IMR-90 (cell line): ENCODE measurements at regions not wholly inside any gene's neighbourhood (a gene's known extent, or its start where the extent isn't known, plus 50 kb on each side); places are given as distances from the start of the nearest gene placed in this dataset.

Source experiments
- ATAC-seq: fragments of 200-7000 bp; cut with Tn5 transposase; 2 replicates; pipeline ENCODE4 v1.9.1; 2020; ENCODE audit warnings: low read depth, mild to moderate bottlenecking, moderate library complexity
- BruUV-seq: library from RNA; stranded (reverse); fragments of 400-500 nt; replicated peaks from 2 replicates; lab custom pipeline; 2021; lab: Mats Ljungman, UMichigan
- CTCF ChIA-PET: fragments of 300-600 bp; formaldehyde crosslinking; extraction: SDS; loops from one replicate; lab custom pipeline; 2021; ENCODE audit warnings: antibody characterized with exemption; lab: Yijun Ruan, JAX
- POLR2A ChIA-PET: fragments of 300-600 bp; sonication (Branson Sonifier 250); formaldehyde crosslinking; loops from one replicate; lab custom pipeline; 2022; ENCODE audit warnings: antibody characterized with exemption; ENCODE audit not compliant: unreplicated experiment; lab: Charles Lee
- DNase-seq: peaks from one replicate; pipeline ENCODE4 v3.0.0; 2013
- H2AFZ ChIP-seq: replicated peaks from 2 replicates; pipeline ENCODE3; 2013; ENCODE audit warnings: low read length, mild to moderate bottlenecking; ENCODE audit not compliant: poor library complexity
- H2AK5ac ChIP-seq: 2 replicates; pipeline ENCODE4 v1.6.1; 2013; ENCODE audit warnings: low read depth, low read length, inconsistent platforms
- H2AK9ac ChIP-seq: replicated peaks from 2 replicates; pipeline ENCODE3; 2013; ENCODE audit warnings: mild to moderate bottlenecking, low read depth, low read length, moderate library complexity; ENCODE audit not compliant: poor library complexity
- H2BK120ac ChIP-seq: 2 replicates; pipeline ENCODE4 v1.6.1; 2013; ENCODE audit warnings: low read depth, low read length, inconsistent platforms
- H2BK15ac ChIP-seq: 3 replicates; pipeline ENCODE4 v1.6.1; 2013; ENCODE audit warnings: low read depth, low read length, inconsistent platforms
- H2BK20ac ChIP-seq: 2 replicates; pipeline ENCODE4 v1.6.1; 2013; ENCODE audit warnings: low read depth, mild to moderate bottlenecking, inconsistent platforms, low read length, moderate library complexity
- H2BK5ac ChIP-seq: 2 replicates; pipeline ENCODE4 v1.6.1; 2013; ENCODE audit warnings: mild to moderate bottlenecking, low read depth, low read length, inconsistent platforms; ENCODE audit not compliant: poor library complexity, severe bottlenecking
- H3K14ac ChIP-seq: replicated peaks from 2 replicates; pipeline ENCODE4 v1.6.1; 2013; ENCODE audit warnings: low read depth, low read length, inconsistent platforms
- H3K18ac ChIP-seq: 2 replicates; pipeline ENCODE4 v1.6.1; 2013; ENCODE audit warnings: low read depth, low read length, control low read depth
- H3K23ac ChIP-seq: 2 replicates; pipeline ENCODE4 v1.6.1; 2013; ENCODE audit warnings: low read depth, low read length, inconsistent platforms
- H3K27ac ChIP-seq: 2 replicates; pipeline ENCODE4 v1.5.1; 2013; ENCODE audit warnings: mild to moderate bottlenecking, control low read depth, low read length; ENCODE audit not compliant: insufficient read depth
- H3K27me3 ChIP-seq: 2 replicates; pipeline ENCODE4 v1.6.1; 2013; ENCODE audit warnings: low read length; ENCODE audit not compliant: control insufficient read depth, insufficient read depth
- H3K36me3 ChIP-seq: 2 replicates; pipeline ENCODE4 v1.6.1; 2013; ENCODE audit warnings: low read length, mixed read lengths; ENCODE audit not compliant: control insufficient read depth, insufficient read depth
- H3K4ac ChIP-seq: 2 replicates; pipeline ENCODE4 v1.6.1; 2013; ENCODE audit warnings: low read depth, low read length, inconsistent platforms
- H3K4me1 ChIP-seq: 2 replicates; pipeline ENCODE4 v1.6.1; 2013; ENCODE audit warnings: low read length, mixed read lengths; ENCODE audit not compliant: control insufficient read depth, insufficient read depth
- H3K4me2 ChIP-seq: 2 replicates; pipeline ENCODE4 v1.6.1; 2013; ENCODE audit warnings: low read depth, mild to moderate bottlenecking, control low read depth, low read length, moderate library complexity
- H3K4me3 ChIP-seq: 2 replicates; pipeline ENCODE4 v1.5.1; 2013; ENCODE audit warnings: low read depth, mild to moderate bottlenecking, control low read depth, low read length, moderate library complexity; ENCODE audit not compliant: insufficient read depth
- H3K56ac ChIP-seq: 2 replicates; pipeline ENCODE4 v1.6.1; 2013; ENCODE audit warnings: low read length, inconsistent platforms; ENCODE audit not compliant: insufficient read depth; ENCODE audit errors: extremely low read depth
- H3K79me1 ChIP-seq, 2 experiments: 2 replicates each; pipeline ENCODE4 v1.6.1; 2013; ENCODE audit warnings: low read length in 2 of 2, inconsistent platforms in 1 of 2, low read depth in 1 of 2
- H3K9ac ChIP-seq: 2 replicates; pipeline ENCODE4 v1.6.1; 2013; ENCODE audit warnings: low read depth, low read length, control low read depth
- H3K9me1 ChIP-seq: 2 replicates; pipeline ENCODE4 v1.6.1; 2013; ENCODE audit warnings: low read length, inconsistent platforms; ENCODE audit not compliant: insufficient read depth
- H3K9me3 ChIP-seq: 2 replicates; pipeline ENCODE4 v1.6.1; 2013; ENCODE audit warnings: low read length; ENCODE audit not compliant: control insufficient read depth, insufficient read depth
- H4K20me1 ChIP-seq: 2 replicates; pipeline ENCODE4 v1.6.1; 2013; ENCODE audit warnings: low read length, inconsistent platforms; ENCODE audit not compliant: insufficient read depth
- H4K5ac ChIP-seq: 2 replicates; pipeline ENCODE4 v1.6.1; 2013; ENCODE audit warnings: mild to moderate bottlenecking, low read depth, low read length, control low read depth
- H4K8ac ChIP-seq, 2 experiments: 2 replicates each; pipeline ENCODE4 v1.6.1; 2013; ENCODE audit warnings: low read depth in 2 of 2, low read length in 2 of 2, control low read depth in 1 of 2, inconsistent platforms in 1 of 2
- H4K91ac ChIP-seq: 2 replicates; pipeline ENCODE4 v1.6.1; 2013; ENCODE audit warnings: low read depth, low read length, inconsistent platforms; ENCODE audit not compliant: insufficient read depth
- BHLHE40 ChIP-seq: fragments of 150-350 bp; IDR thresholded peaks from 2 replicates; pipeline ENCODE4 v1.6.1; 2016; ENCODE audit warnings: mild to moderate bottlenecking, low read depth, low read length
- CEBPB ChIP-seq: IDR thresholded peaks from 2 replicates; pipeline ENCODE4 v1.6.1; 2012; ENCODE audit warnings: low read depth, low read length, improper control_type of control experiment
- CHD1 ChIP-seq: IDR thresholded peaks from 2 replicates; pipeline ENCODE4 v1.6.1; 2012; ENCODE audit warnings: low read depth, low read length, improper control_type of control experiment
- MAZ ChIP-seq: IDR thresholded peaks from 2 replicates; pipeline ENCODE4 v1.6.1; 2012; ENCODE audit warnings: low read depth, mild to moderate bottlenecking, low read length, improper control_type of control experiment, moderate library complexity, borderline replicate concordance
- MXI1 ChIP-seq: IDR thresholded peaks from 2 replicates; pipeline ENCODE4 v1.6.1; 2012; ENCODE audit warnings: low read depth, mild to moderate bottlenecking, low read length, moderate library complexity, borderline replicate concordance
- POLR2A ChIP-seq: IDR thresholded peaks from 2 replicates; pipeline ENCODE4 v1.6.1; 2012; ENCODE audit warnings: mild to moderate bottlenecking, low read depth, low read length
- RAD21 ChIP-seq: IDR thresholded peaks from 2 replicates; pipeline ENCODE4 v1.6.1; 2012; ENCODE audit warnings: low read length, improper control_type of control experiment
- RFX5 ChIP-seq: IDR thresholded peaks from 2 replicates; pipeline ENCODE4 v1.8.0; 2012; ENCODE audit warnings: low read depth, mild to moderate bottlenecking, low read length, moderate library complexity
- dilution Hi-C: fragments of 300-500 bp; cut with HindIII; formaldehyde crosslinking; loops from one replicate; pipeline ENCODE4 v1.14.3; 2018; ENCODE audit warnings: low sequenced_read_pairs; ENCODE audit not compliant: unreplicated experiment
- in situ Hi-C: fragments of 300-500 bp; cut with MboI; formaldehyde crosslinking; loops from 3 replicates; pipeline ENCODE4 v1.14.3; 2019; ENCODE audit warnings: low sequenced_read_pairs, inconsistent platforms, mixed read lengths
- intact Hi-C: fragments of 100-400 bp; cut with micrococcal nuclease; formaldehyde crosslinking; loops from 2 replicates; pipeline ENCODE4 v1.10.0; 2022
- TF ChIP-seq, protein P1 (sequence below): conservative IDR thresholded peaks from 2 replicates; pipeline ENCODE4 v1.5.1; 2012; ENCODE audit warnings: mild to moderate bottlenecking, low read depth, low read length, improper control_type of control experiment
- TF ChIP-seq, protein P2 (sequence below): fragments of 150-350 bp; IDR thresholded peaks from 2 replicates; pipeline ENCODE4 v1.6.1; 2017; ENCODE audit warnings: mild to moderate bottlenecking, antibody characterized with exemption, low read length, low read depth
- TF ChIP-seq, protein P3 (sequence below): fragments of 150-350 bp; IDR thresholded peaks from 2 replicates; pipeline ENCODE4 v1.6.1; 2016; ENCODE audit warnings: low read depth, mild to moderate bottlenecking, low read length, moderate library complexity, borderline replicate concordance

GRCh38 chr1:37098237-37098636 lies 63.9 kb upstream of the GRIK3 start:
- no peak overlapping the region for H2BK20ac ChIP-seq
- H2BK15ac ChIP-seq, result no peak overlapping the region
- H2BK120ac ChIP-seq, result no peak overlapping the region
- BruUV-seq, result no TSS peak
- no peak overlapping the region for H3K14ac ChIP-seq
- no peaks in the 10 kb centered on the region; the same call in 1 of the 2 replicates for H3K9me3 ChIP-seq
- H3K27me3 ChIP-seq, result no peaks in the 10 kb centered on the region
- no peak overlapping the region for H3K4me3 ChIP-seq
- DNase-seq (no peak), ATAC-seq (no peak)
- H2AK9ac ChIP-seq, result no peak overlapping the region
- no peak overlapping the region for H3K9ac ChIP-seq
- H3K36me3 ChIP-seq, result no peaks in the 10 kb centered on the region
- no peaks in the 10 kb centered on the region for H3K9me1 ChIP-seq
- no peak overlapping the region for H3K23ac ChIP-seq
- dilution Hi-C loops, result no loop called here
- in situ Hi-C loops, result no loop called here
- no peak overlapping the region for H2AK5ac ChIP-seq
- H3K4me2 ChIP-seq, result no peak overlapping the region
- H3K79me1 ChIP-seq, result no peaks in the 10 kb centered on the region
- H3K4me1 ChIP-seq, result no peaks in the 10 kb centered on the region
- H3K56ac ChIP-seq, result no peak overlapping the region
- no peak overlapping the region for H3K27ac ChIP-seq
- no peak overlapping the region for H4K91ac ChIP-seq
- POLR2A ChIA-PET, result no interaction called here
- H2AFZ ChIP-seq, result no peak overlapping the region
- TF ChIP-seq, protein P1, sequence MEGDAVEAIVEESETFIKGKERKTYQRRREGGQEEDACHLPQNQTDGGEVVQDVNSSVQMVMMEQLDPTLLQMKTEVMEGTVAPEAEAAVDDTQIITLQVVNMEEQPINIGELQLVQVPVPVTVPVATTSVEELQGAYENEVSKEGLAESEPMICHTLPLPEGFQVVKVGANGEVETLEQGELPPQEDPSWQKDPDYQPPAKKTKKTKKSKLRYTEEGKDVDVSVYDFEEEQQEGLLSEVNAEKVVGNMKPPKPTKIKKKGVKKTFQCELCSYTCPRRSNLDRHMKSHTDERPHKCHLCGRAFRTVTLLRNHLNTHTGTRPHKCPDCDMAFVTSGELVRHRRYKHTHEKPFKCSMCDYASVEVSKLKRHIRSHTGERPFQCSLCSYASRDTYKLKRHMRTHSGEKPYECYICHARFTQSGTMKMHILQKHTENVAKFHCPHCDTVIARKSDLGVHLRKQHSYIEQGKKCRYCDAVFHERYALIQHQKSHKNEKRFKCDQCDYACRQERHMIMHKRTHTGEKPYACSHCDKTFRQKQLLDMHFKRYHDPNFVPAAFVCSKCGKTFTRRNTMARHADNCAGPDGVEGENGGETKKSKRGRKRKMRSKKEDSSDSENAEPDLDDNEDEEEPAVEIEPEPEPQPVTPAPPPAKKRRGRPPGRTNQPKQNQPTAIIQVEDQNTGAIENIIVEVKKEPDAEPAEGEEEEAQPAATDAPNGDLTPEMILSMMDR, result no peak
- TF ChIP-seq, protein P2, sequence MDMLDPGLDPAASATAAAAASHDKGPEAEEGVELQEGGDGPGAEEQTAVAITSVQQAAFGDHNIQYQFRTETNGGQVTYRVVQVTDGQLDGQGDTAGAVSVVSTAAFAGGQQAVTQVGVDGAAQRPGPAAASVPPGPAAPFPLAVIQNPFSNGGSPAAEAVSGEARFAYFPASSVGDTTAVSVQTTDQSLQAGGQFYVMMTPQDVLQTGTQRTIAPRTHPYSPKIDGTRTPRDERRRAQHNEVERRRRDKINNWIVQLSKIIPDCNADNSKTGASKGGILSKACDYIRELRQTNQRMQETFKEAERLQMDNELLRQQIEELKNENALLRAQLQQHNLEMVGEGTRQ, result no peak
- TF ChIP-seq RFX5 (no peak), BHLHE40 (no peak), CHD1 (no peak), CEBPB (no peak), MAZ (no peak), POLR2A (no peak), MXI1 (no peak), RAD21 (no peak)
- TF ChIP-seq, protein P3, sequence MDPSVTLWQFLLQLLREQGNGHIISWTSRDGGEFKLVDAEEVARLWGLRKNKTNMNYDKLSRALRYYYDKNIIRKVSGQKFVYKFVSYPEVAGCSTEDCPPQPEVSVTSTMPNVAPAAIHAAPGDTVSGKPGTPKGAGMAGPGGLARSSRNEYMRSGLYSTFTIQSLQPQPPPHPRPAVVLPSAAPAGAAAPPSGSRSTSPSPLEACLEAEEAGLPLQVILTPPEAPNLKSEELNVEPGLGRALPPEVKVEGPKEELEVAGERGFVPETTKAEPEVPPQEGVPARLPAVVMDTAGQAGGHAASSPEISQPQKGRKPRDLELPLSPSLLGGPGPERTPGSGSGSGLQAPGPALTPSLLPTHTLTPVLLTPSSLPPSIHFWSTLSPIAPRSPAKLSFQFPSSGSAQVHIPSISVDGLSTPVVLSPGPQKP, result no peak
- H2BK5ac ChIP-seq, result no peak overlapping the region
- H3K18ac ChIP-seq, result no peak overlapping the region
- CTCF ChIA-PET, result no interaction called here
- no peak overlapping the region for H4K8ac ChIP-seq
- H4K20me1 ChIP-seq, result no peaks in the 10 kb centered on the region
- H4K5ac ChIP-seq, result no peak overlapping the region
- intact Hi-C loops, result no loop called here
- H3K4ac ChIP-seq, result no peak overlapping the region
